Erythroblast (primary cell): ENCODE measurements at regions not wholly inside any gene's neighbourhood (a gene's known extent, or its start where the extent isn't known, plus 50 kb on each side); places are given as distances from the start of the nearest gene placed in this dataset.
"Not testable (repeated sequence)": the region's sequence is repeated elsewhere in the genome, so short reads cannot be mapped to it uniquely, and the experiment has no call there.

Experiments used
- GATA1 ChIP-seq: IDR thresholded peaks from 2 replicates; pipeline ENCODE4 v1.6.1; 2011; ENCODE audit warnings: low read depth, mild to moderate bottlenecking, control low read depth, low read length, moderate library complexity
- POLR2A ChIP-seq: IDR thresholded peaks from 2 replicates; pipeline ENCODE4 v1.6.1; 2011; ENCODE audit warnings: mild to moderate bottlenecking, low read length

GRCh38 chr6:140147825-140148814 lies 773.7 kb upstream of the CITED2 start:
- TF ChIP-seq POLR2A, GATA1: not testable (repeated sequence)
